ENCODE measurements at regions not wholly inside any gene's neighbourhood (a gene's known extent, or its start where the extent isn't known, plus 50 kb on each side); places are given as distances from the start of the nearest gene placed in this dataset.

GRCh38 chr4:111475666-111476065 lies 669.6 kb upstream of the FAM241A start:
- TF ChIP-seq, protein P1, sequence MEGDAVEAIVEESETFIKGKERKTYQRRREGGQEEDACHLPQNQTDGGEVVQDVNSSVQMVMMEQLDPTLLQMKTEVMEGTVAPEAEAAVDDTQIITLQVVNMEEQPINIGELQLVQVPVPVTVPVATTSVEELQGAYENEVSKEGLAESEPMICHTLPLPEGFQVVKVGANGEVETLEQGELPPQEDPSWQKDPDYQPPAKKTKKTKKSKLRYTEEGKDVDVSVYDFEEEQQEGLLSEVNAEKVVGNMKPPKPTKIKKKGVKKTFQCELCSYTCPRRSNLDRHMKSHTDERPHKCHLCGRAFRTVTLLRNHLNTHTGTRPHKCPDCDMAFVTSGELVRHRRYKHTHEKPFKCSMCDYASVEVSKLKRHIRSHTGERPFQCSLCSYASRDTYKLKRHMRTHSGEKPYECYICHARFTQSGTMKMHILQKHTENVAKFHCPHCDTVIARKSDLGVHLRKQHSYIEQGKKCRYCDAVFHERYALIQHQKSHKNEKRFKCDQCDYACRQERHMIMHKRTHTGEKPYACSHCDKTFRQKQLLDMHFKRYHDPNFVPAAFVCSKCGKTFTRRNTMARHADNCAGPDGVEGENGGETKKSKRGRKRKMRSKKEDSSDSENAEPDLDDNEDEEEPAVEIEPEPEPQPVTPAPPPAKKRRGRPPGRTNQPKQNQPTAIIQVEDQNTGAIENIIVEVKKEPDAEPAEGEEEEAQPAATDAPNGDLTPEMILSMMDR (IDR thresholded peaks at IDR 0.05; ENCODE audit: insufficient read depth, low read length), result no peak
- no peak overlapping the region for H3K4me3 ChIP-seq (ENCODE audit: low read depth, low read length)
- no peak for DNase-seq (ENCODE audit: low read depth)

GRCh38 chr4:111480510-111480909 lies 664.7 kb upstream of the FAM241A start:
- DNase-seq (ENCODE audit: low read depth), result no peak
- H3K4me3 ChIP-seq (ENCODE audit: low read depth, low read length), result no peak overlapping the region
- TF ChIP-seq, protein P1 (IDR thresholded peaks at IDR 0.05; ENCODE audit: insufficient read depth, low read length), result no peak

GRCh38 chr4:111483375-111484169 lies 661.7 kb upstream of the FAM241A start:
- no peak overlapping the region for H3K4me3 ChIP-seq (ENCODE audit: low read depth, low read length)
- TF ChIP-seq, protein P1 (IDR thresholded peaks at IDR 0.05; ENCODE audit: insufficient read depth, low read length), result no peak
- DNase-seq (ENCODE audit: low read depth), result no peak

- H3K4me3 ChIP-seq (ENCODE audit: low read depth, low read length), result no peak overlapping the region
- peak; percentile 29 for DNase-seq (ENCODE audit: low read depth)
- TF ChIP-seq, protein P1 (IDR thresholded peaks at IDR 0.05; ENCODE audit: insufficient read depth, low read length), result no peak
Measured at GRCh38 chr4:111492496-111492895, 652.8 kb upstream of the FAM241A start.

GRCh38 chr4:111494471-111494870 lies 650.8 kb upstream of the FAM241A start:
- TF ChIP-seq, protein P1 (IDR thresholded peaks at IDR 0.05; ENCODE audit: insufficient read depth, low read length), result no peak
- DNase-seq (ENCODE audit: low read depth), result no peak
- H3K4me3 ChIP-seq (ENCODE audit: low read depth, low read length), result no peak overlapping the region

DNA sequence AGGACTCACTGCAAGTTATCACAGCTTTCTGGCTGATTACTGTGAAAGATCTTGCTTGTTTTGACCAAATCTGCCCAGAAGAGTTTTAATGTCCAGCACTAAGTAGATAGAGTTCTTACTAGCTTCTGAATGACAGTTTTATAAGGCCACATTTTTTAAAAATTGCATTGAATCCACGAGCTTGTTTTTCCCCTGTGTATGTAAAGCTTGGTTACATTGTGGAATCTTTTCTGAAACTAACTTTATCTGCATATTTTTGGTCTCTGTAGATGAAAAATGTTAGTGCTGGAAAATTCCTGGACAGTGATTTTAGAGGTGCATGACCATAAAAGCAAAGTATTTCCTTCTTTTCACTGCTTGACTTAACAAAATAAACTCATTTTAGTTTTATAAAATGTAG lies 650.3 kb upstream of the FAM241A start:
- no peak overlapping the region for H3K4me3 ChIP-seq (ENCODE audit: low read depth, low read length)
- TF ChIP-seq, protein P1 (IDR thresholded peaks at IDR 0.05; ENCODE audit: insufficient read depth, low read length), result no peak
- DNase-seq (ENCODE audit: low read depth), result peak; percentile 46

DNA sequence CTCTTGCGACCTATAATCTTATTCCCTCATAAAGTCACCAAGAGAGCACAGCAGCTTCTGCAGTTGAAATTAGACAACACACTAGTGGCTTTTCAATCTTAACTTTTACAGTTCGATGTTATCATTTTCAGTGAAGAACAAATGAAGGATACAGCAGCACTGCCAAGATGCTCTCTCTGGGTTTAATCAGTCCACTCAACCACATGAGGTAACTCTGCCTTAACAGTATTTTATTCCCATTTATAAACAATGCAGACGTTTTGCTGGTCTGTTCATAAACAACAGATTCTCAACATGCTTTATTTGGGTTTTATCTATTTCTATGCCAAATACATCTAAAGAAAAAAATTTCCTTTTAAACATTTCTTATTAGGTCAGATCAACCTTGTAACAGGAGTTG lies 646.0 kb upstream of the FAM241A start:
- no peak for DNase-seq (ENCODE audit: low read depth)
- TF ChIP-seq, protein P1 (IDR thresholded peaks at IDR 0.05; ENCODE audit: insufficient read depth, low read length), result no peak
- H3K4me3 ChIP-seq (ENCODE audit: low read depth, low read length), result no peak overlapping the region
